Ectodermal cell (in vitro differentiated cells): ENCODE measurements at regions not wholly inside any gene's neighbourhood (a gene's known extent, or its start where the extent isn't known, plus 50 kb on each side); places are given as distances from the start of the nearest gene placed in this dataset.

Experiments used
- H3K27ac ChIP-seq: 2 replicates; pipeline ENCODE4 v1.7.0; 2013; ENCODE audit warnings: mild to moderate bottlenecking, low read depth, low read length; ENCODE audit not compliant: insufficient read depth, poor library complexity, severe bottlenecking
- H3K27me3 ChIP-seq: 2 replicates; pipeline ENCODE4 v1.7.0; 2013; ENCODE audit warnings: mild to moderate bottlenecking, low read length; ENCODE audit not compliant: insufficient read depth, control insufficient read depth, poor library complexity, severe bottlenecking
- H3K36me3 ChIP-seq: one replicate; pipeline ENCODE4 v1.7.0; 2013; ENCODE audit warnings: low read length; ENCODE audit not compliant: control insufficient read depth, insufficient read depth
- H3K4me1 ChIP-seq: one replicate; pipeline ENCODE4 v1.7.0; 2013; ENCODE audit warnings: low read length; ENCODE audit not compliant: control insufficient read depth, insufficient read depth
- H3K4me3 ChIP-seq: 2 replicates; pipeline ENCODE4 v1.7.0; 2013; ENCODE audit warnings: low read depth, low read length, control low read depth; ENCODE audit not compliant: insufficient read depth
- H3K9me3 ChIP-seq: 2 replicates; pipeline ENCODE4 v1.7.0; 2013; ENCODE audit warnings: mild to moderate bottlenecking, low read length, moderate library complexity; ENCODE audit not compliant: control insufficient read depth
- WGBS, 2 experiments: methylation state at CpG; one replicate each; pipeline ENCODE4 v1.1.7; 2013; ENCODE audit warnings: missing lambda C conversion rate in 2 of 2; 5-methylcytosine and 5-hydroxymethylcytosine counted together

- Histone ChIP-seq H3K36me3 (no peaks in the 10 kb centered on the region), H3K27me3 (no peaks in the 10 kb centered on the region), H3K4me3 (no peak overlapping the region), H3K27ac (no peak overlapping the region), H3K9me3 (no peaks in the 10 kb centered on the region), H3K4me1 (no peaks in the 10 kb centered on the region)
- WGBS, 2 experiments: 60 to 63% methylated on average over 4 of the region's 4 CpGs
Observed at GRCh38 chr4:138494931-138495330, 252.8 kb upstream of the SLC7A11 start.

- Histone ChIP-seq H3K27ac (no peak overlapping the region), H3K4me3 (no peak overlapping the region), H3K9me3 (no peaks in the 10 kb centered on the region), H3K36me3 (no peaks in the 10 kb centered on the region), H3K27me3 (no peaks in the 10 kb centered on the region), H3K4me1 (no peaks in the 10 kb centered on the region)
- WGBS, 2 experiments: 79% methylated on average over 2 of the region's 2 CpGs
Observed at GRCh38 chr4:138494116-138494515, 252.0 kb upstream of the SLC7A11 start.

GRCh38 chr4:138492176-138492575, 250.0 kb upstream of the SLC7A11 start:
- Histone ChIP-seq H3K36me3 (no peaks in the 10 kb centered on the region), H3K4me3 (no peak overlapping the region), H3K4me1 (no peaks in the 10 kb centered on the region), H3K27me3 (no peaks in the 10 kb centered on the region), H3K27ac (no peak overlapping the region), H3K9me3 (no peaks in the 10 kb centered on the region)
- 96 to 97% methylated on average over 1 of the region's 1 CpG for WGBS, 2 experiments

GRCh38 chr4:138488533-138488932, 246.4 kb upstream of the SLC7A11 start:
- Histone ChIP-seq H3K27ac (no peak overlapping the region), H3K4me1 (no peaks in the 10 kb centered on the region), H3K36me3 (no peaks in the 10 kb centered on the region), H3K9me3 (no peaks in the 10 kb centered on the region), H3K4me3 (no peak overlapping the region), H3K27me3 (no peaks in the 10 kb centered on the region)
- WGBS, 2 experiments: 98% methylated on average over 2 to 3 of the region's 4 CpGs

GRCh38 chr4:138487670-138488069, 245.5 kb upstream of the SLC7A11 start:
- no peaks in the 10 kb centered on the region for H3K27me3 ChIP-seq
- H3K36me3 ChIP-seq: no peaks in the 10 kb centered on the region
- WGBS, 2 experiments: 75 to 77% methylated on average over 4 of the region's 4 CpGs
- H3K9me3 ChIP-seq: no peaks in the 10 kb centered on the region
- H3K4me1 ChIP-seq: no peaks in the 10 kb centered on the region
- H3K4me3 ChIP-seq: no peak overlapping the region
- H3K27ac ChIP-seq: no peak overlapping the region

GRCh38 chr4:138487230-138487629, 245.1 kb upstream of the SLC7A11 start:
- no peak overlapping the region for H3K27ac ChIP-seq
- 82 to 100% methylated on average over 1 to 2 of the region's 2 CpGs for WGBS, 2 experiments
- no peaks in the 10 kb centered on the region for H3K9me3 ChIP-seq
- H3K4me1 ChIP-seq: no peaks in the 10 kb centered on the region
- H3K27me3 ChIP-seq: no peaks in the 10 kb centered on the region
- no peaks in the 10 kb centered on the region for H3K36me3 ChIP-seq
- H3K4me3 ChIP-seq: no peak overlapping the region

GRCh38 chr4:138485498-138485897, 243.3 kb upstream of the SLC7A11 start:
- 94 to 95% methylated on average over 2 to 3 of the region's 3 CpGs for WGBS, 2 experiments
- no peak overlapping the region for H3K4me3 ChIP-seq

GRCh38 chr4:138475116-138475515, 233.0 kb upstream of the SLC7A11 start:
- WGBS, 2 experiments: 100% methylated on average over 1 of the region's 1 CpG

More at GRCh38 chr4:138485498-138485897, 243.3 kb upstream of the SLC7A11 start:
- Histone ChIP-seq H3K27ac (no peak overlapping the region), H3K9me3 (no peaks in the 10 kb centered on the region), H3K27me3 (no peaks in the 10 kb centered on the region), H3K36me3 (no peaks in the 10 kb centered on the region), H3K4me1 (no peaks in the 10 kb centered on the region)

GRCh38 chr4:138473339-138473738, 231.2 kb upstream of the SLC7A11 start:
- no peaks in the 10 kb centered on the region for H3K27me3 ChIP-seq
- H3K9me3 ChIP-seq: no peaks in the 10 kb centered on the region
- WGBS, 2 experiments: 80 to 86% methylated on average over 3 of the region's 4 CpGs
- H3K4me3 ChIP-seq: no peak overlapping the region
- H3K4me1 ChIP-seq: no peaks in the 10 kb centered on the region
- H3K27ac ChIP-seq: no peak overlapping the region
- H3K36me3 ChIP-seq: no peaks in the 10 kb centered on the region

More at GRCh38 chr4:138475116-138475515, 233.0 kb upstream of the SLC7A11 start:
- no peaks in the 10 kb centered on the region for H3K27me3 ChIP-seq
- no peak overlapping the region for H3K27ac ChIP-seq
- H3K4me1 ChIP-seq: no peaks in the 10 kb centered on the region
- H3K4me3 ChIP-seq: no peak overlapping the region
- H3K9me3 ChIP-seq: no peaks in the 10 kb centered on the region
- H3K36me3 ChIP-seq: no peaks in the 10 kb centered on the region

- Histone ChIP-seq H3K4me3 (no peak overlapping the region), H3K27me3 (no peaks in the 10 kb centered on the region), H3K36me3 (no peaks in the 10 kb centered on the region), H3K9me3 (no peaks in the 10 kb centered on the region), H3K4me1 (no peaks in the 10 kb centered on the region), H3K27ac (no peak overlapping the region)
- WGBS, 2 experiments: 92 to 99% methylated on average over 4 to 5 of the region's 6 CpGs
Observed at GRCh38 chr4:138460477-138461414, 218.6 kb upstream of the SLC7A11 start.
